NT2/D1 (cell line): ENCODE measurements at regions not wholly inside any gene's neighbourhood (a gene's known extent, or its start where the extent isn't known, plus 50 kb on each side); places are given as distances from the start of the nearest gene placed in this dataset.

Experiments
- SUZ12 ChIP-seq: IDR thresholded peaks from 2 replicates; pipeline ENCODE4 v1.6.1; 2011; ENCODE audit not compliant: insufficient read length, insufficient read depth; ENCODE audit errors: extremely low read depth
- YY1 ChIP-seq: IDR thresholded peaks from 2 replicates; pipeline ENCODE4 v1.6.1; 2011; ENCODE audit not compliant: insufficient read length, insufficient read depth
- ZNF274 ChIP-seq: IDR thresholded peaks from 2 replicates; pipeline ENCODE4 v1.6.1; 2011; ENCODE audit warnings: mild to moderate bottlenecking, low read depth, low read length

- TF ChIP-seq ZNF274 = no peak
- no peak for TF ChIP-seq YY1
- no peak for TF ChIP-seq SUZ12
Measured at GRCh38 chr1:199482426-199482825, 545.1 kb upstream of the NR5A2 start.
